ENCODE measurements at regions not wholly inside any gene's neighbourhood (a gene's known extent, or its start where the extent isn't known, plus 50 kb on each side); places are given as distances from the start of the nearest gene placed in this dataset.

DNA sequence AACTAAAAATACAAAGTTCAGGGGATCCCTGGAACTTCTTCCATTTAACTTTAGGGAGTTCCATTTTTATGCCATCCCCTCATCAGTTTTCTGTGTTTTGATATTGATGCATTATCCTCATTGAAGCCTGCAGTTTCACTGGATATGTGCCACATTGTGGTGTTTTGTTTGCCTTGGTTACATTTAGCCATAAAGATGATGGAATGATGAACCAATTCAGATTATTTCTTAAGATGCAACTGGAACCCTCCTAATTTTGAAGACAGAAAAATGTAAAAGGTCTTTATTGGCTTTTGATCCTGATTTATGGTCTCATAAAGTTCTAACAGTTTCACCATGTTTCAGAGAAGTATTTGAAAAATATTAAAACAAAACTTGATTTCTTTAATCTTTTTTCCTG, 314.2 kb upstream of the KLF6 start:
- H3K4me1 ChIP-seq (ENCODE audit: insufficient read depth, low read length), result no peaks in the 10 kb centered on the region
- H3K23ac ChIP-seq (ENCODE audit: insufficient read length, low read depth, low read length), result no peak overlapping the region
- H2BK15ac ChIP-seq (ENCODE audit: low read depth, low read length), result no peak overlapping the region
- H4K8ac ChIP-seq (replicated peaks; ENCODE audit: insufficient read length, low read depth, low read length), result no peak overlapping the region
- H3K18ac ChIP-seq (ENCODE audit: insufficient read length, low read depth, low read length), result no peak overlapping the region
- H2BK120ac ChIP-seq (ENCODE audit: low read depth, low read length, poor library complexity, severe bottlenecking), result no peak overlapping the region
- H2BK12ac ChIP-seq (ENCODE audit: insufficient read length, low read depth, low read length), result no peak overlapping the region
- H3K27me3 Mint-ChIP-seq (ENCODE audit: low read depth), result no peaks in the 10 kb centered on the region
- no peak overlapping the region for H3K4me2 ChIP-seq (ENCODE audit: insufficient read depth, insufficient read length, low read length)
- no peak overlapping the region for H4K5ac ChIP-seq (ENCODE audit: insufficient read length, low read depth, low read length)
- no peak overlapping the region for H2BK5ac ChIP-seq (ENCODE audit: insufficient read length, low read length)
- H3K4ac ChIP-seq (ENCODE audit: low read depth, low read length), result no peak overlapping the region
- TF ChIP-seq, protein P1, sequence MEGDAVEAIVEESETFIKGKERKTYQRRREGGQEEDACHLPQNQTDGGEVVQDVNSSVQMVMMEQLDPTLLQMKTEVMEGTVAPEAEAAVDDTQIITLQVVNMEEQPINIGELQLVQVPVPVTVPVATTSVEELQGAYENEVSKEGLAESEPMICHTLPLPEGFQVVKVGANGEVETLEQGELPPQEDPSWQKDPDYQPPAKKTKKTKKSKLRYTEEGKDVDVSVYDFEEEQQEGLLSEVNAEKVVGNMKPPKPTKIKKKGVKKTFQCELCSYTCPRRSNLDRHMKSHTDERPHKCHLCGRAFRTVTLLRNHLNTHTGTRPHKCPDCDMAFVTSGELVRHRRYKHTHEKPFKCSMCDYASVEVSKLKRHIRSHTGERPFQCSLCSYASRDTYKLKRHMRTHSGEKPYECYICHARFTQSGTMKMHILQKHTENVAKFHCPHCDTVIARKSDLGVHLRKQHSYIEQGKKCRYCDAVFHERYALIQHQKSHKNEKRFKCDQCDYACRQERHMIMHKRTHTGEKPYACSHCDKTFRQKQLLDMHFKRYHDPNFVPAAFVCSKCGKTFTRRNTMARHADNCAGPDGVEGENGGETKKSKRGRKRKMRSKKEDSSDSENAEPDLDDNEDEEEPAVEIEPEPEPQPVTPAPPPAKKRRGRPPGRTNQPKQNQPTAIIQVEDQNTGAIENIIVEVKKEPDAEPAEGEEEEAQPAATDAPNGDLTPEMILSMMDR (conservative IDR thresholded peaks at IDR 0.05), result no peak
- no peak overlapping the region for H2AFZ ChIP-seq (ENCODE audit: low read length)
- no peak overlapping the region for H4K91ac ChIP-seq (ENCODE audit: insufficient read length, low read depth, low read length)
- DNase-seq, result no peak
- peaks cover 0 to 2% of the 10 kb centered on the region in 2 experiments; a peak in 1 of 4 replicates for H3K4me1 Mint-ChIP-seq
- H2BK20ac ChIP-seq (ENCODE audit: low read depth, low read length, poor library complexity, severe bottlenecking), result no peak overlapping the region
- H3K56ac ChIP-seq (ENCODE audit: insufficient read length, low read depth, low read length), result no peak overlapping the region
- no peak overlapping the region for H3T11ph ChIP-seq (ENCODE audit: low read length)
- no peak overlapping the region for H3K4me3 Mint-ChIP-seq
- H3K27ac ChIP-seq (ENCODE audit: insufficient read length, low read depth, low read length), result no peak overlapping the region
- H3K14ac ChIP-seq (ENCODE audit: insufficient read depth, low read length), result no peak overlapping the region
- H3K9ac ChIP-seq (ENCODE audit: extremely low read depth, insufficient read length, low read length), result no peak overlapping the region
- no peaks in the 10 kb centered on the region for H3K23me2 ChIP-seq (ENCODE audit: insufficient read length, low read depth, low read length, poor library complexity, severe bottlenecking)
- H4K20me1 ChIP-seq (ENCODE audit: control insufficient read depth, insufficient read depth, insufficient read length), result no peaks in the 10 kb centered on the region
- no peaks in the 10 kb centered on the region for H3K27me3 ChIP-seq (ENCODE audit: insufficient read depth, low read length)
- H3K36me3 Mint-ChIP-seq (ENCODE audit: insufficient read depth in 1 of 3, low read depth in 3 of 3), result no peaks in the 10 kb centered on the region
- no peaks in the 10 kb centered on the region; a peak in 1 of 5 replicates for H3K9me3 Mint-ChIP-seq
- no peaks in the 10 kb centered on the region for H3K79me2 ChIP-seq (ENCODE audit: insufficient read depth, low read length)
- no peaks in the 10 kb centered on the region for H3K79me1 ChIP-seq (ENCODE audit: insufficient read depth, low read depth, low read length, poor library complexity, severe bottlenecking)
- no peak overlapping the region for H2AK5ac ChIP-seq (ENCODE audit: insufficient read length, low read length)
- H3K9me3 ChIP-seq (ENCODE audit: control insufficient read depth, low read depth, low read length), result no peaks in the 10 kb centered on the region
- H3K27ac Mint-ChIP-seq, result no peak overlapping the region
